Gastroesophageal sphincter (tissue), 3 donors: ENCODE measurements at regions not wholly inside any gene's neighbourhood (a gene's known extent, or its start where the extent isn't known, plus 50 kb on each side); places are given as distances from the start of the nearest gene placed in this dataset.

Source experiments
- POLR2A ChIP-seq, 2 donors: fragments of 450-650 bp; IDR thresholded peaks; one replicate each; pipeline ENCODE4 v1.6.1; 2017; ENCODE audit warnings: antibody characterized with exemption in 2 of 2, mild to moderate bottlenecking in 2 of 2, moderate library complexity in 1 of 2
- POLR2AphosphoS5 ChIP-seq: sonication (generic); formaldehyde crosslinking; IDR thresholded peaks from one replicate; pipeline ENCODE4 v1.6.1; 2017; ENCODE audit warnings: antibody characterized with exemption
- TF ChIP-seq, protein P1 (sequence below), 4 experiments: fragments of 200-600 bp in 2 of 4; fragments of 450-650 bp in 2 of 4; sonication (generic) in 1 of 4; IDR thresholded peaks; one replicate each; pipeline ENCODE4 v1.5.1; 2017 to 2019; ENCODE audit warnings: antibody characterized with exemption in 4 of 4, mild to moderate bottlenecking in 2 of 4, moderate library complexity in 2 of 4

DNA sequence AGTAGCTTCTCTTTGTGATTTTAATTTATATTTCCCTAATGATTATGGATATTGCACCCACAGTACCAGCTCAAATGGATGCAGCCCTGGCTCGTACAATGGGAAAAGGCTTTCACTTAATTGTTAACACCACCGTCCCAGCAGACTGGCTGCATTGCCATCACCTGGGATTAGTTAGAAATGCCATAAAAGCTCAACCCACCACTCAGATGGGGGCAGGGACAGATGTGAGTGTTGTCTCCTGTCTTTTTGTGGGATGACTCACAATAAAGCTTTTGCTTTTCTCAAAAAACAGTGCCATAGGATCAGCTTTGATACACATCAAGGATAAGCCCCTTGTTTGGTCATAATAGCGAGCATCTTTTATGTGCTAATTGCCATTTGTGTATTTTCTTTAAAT lies 729.1 kb downstream of the TNS3 start:
- TF ChIP-seq, protein P1, sequence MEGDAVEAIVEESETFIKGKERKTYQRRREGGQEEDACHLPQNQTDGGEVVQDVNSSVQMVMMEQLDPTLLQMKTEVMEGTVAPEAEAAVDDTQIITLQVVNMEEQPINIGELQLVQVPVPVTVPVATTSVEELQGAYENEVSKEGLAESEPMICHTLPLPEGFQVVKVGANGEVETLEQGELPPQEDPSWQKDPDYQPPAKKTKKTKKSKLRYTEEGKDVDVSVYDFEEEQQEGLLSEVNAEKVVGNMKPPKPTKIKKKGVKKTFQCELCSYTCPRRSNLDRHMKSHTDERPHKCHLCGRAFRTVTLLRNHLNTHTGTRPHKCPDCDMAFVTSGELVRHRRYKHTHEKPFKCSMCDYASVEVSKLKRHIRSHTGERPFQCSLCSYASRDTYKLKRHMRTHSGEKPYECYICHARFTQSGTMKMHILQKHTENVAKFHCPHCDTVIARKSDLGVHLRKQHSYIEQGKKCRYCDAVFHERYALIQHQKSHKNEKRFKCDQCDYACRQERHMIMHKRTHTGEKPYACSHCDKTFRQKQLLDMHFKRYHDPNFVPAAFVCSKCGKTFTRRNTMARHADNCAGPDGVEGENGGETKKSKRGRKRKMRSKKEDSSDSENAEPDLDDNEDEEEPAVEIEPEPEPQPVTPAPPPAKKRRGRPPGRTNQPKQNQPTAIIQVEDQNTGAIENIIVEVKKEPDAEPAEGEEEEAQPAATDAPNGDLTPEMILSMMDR (IDR thresholded peaks at IDR 0.05): no peak
- TF ChIP-seq POLR2A (IDR thresholded peaks at IDR 0.05) (no peak), POLR2AphosphoS5 (no peak)
